Heart right ventricle (tissue), 16 donors: ENCODE measurements at regions not wholly inside any gene's neighbourhood (a gene's known extent, or its start where the extent isn't known, plus 50 kb on each side); places are given as distances from the start of the nearest gene placed in this dataset.
"Not testable (repeated sequence)": the region's sequence is repeated elsewhere in the genome, so short reads cannot be mapped to it uniquely, and the experiment has no call there.

Experiments used
- ATAC-seq, 8 donors: fragments of 200-7000 bp; cut with Tn5 transposase; one replicate each; pipeline ENCODE4 v1.9.1; 2020; ENCODE audit warnings: mild to moderate bottlenecking in 8 of 8, moderate library complexity in 8 of 8, moderate number of reproducible peaks in 1 of 8
- DNase-seq, 2 donors: peaks; one replicate each; pipeline ENCODE4 v3.0.0-alpha.2; 2020
- H3K27ac ChIP-seq, 10 donors: fragments of 200-600 bp; sonication (generic) in 2 of 10; one replicate each; pipeline versions ENCODE4 v1.5.0 to v1.8.0; 2020 to 2022; ENCODE audit warnings: mild to moderate bottlenecking in 3 of 10
- H3K27me3 ChIP-seq, 7 donors: fragments of 200-600 bp; one replicate each; pipeline ENCODE4 v1.8.0; 2021 to 2022; ENCODE audit warnings: mild to moderate bottlenecking in 2 of 7
- H3K36me3 ChIP-seq, 9 donors: fragments of 200-600 bp; sonication (generic) in 1 of 9; one replicate each; pipeline versions ENCODE4 v1.5.0 to v1.8.0; 2020 to 2022; ENCODE audit warnings: mild to moderate bottlenecking in 2 of 9
- H3K4me1 ChIP-seq, 9 donors: fragments of 200-600 bp; sonication (generic) in 1 of 9; one replicate each; pipeline versions ENCODE4 v1.5.0 to v1.8.0; 2020 to 2022; ENCODE audit warnings: mild to moderate bottlenecking in 4 of 9
- H3K4me3 ChIP-seq, 10 donors: fragments of 200-600 bp; sonication (generic) in 2 of 10; one replicate each; pipeline versions ENCODE4 v1.5.0 to v1.8.0; 2020 to 2022; ENCODE audit warnings: mild to moderate bottlenecking in 7 of 10, moderate library complexity in 2 of 10
- H3K9me3 ChIP-seq, 11 donors: fragments of 200-600 bp in 10 of 11; sonication (generic) in 2 of 11; one replicate each; pipeline versions ENCODE4 v1.5.0 to v1.8.0; 2013 to 2022; ENCODE audit warnings: mild to moderate bottlenecking in 2 of 11, control low read depth in 1 of 11, moderate library complexity in 1 of 11
- WGBS, 2 donors: extraction: QIAGEN DNeasy Blood & Tissue Kit; methylation state at CpG; one replicate each; pipeline ENCODE4 v1.1.7; 2013; ENCODE audit warnings: inconsistent platforms in 1 of 2; 5-methylcytosine and 5-hydroxymethylcytosine counted together
- intact Hi-C, 10 donors: fragments of 100-400 bp; cut with DNase I; formaldehyde crosslinking; loops; one replicate each; pipeline versions ENCODE4 v1.11.1 to v1.14.2; 2022
- TF ChIP-seq, protein P1 (sequence below), 9 donors: fragments of 200-600 bp; sonication (generic) in 2 of 9; IDR thresholded peaks; one replicate each; pipeline versions ENCODE4 v1.5.0 to v1.8.0; 2021 to 2022; ENCODE audit warnings: antibody characterized with exemption in 9 of 9, mild to moderate bottlenecking in 5 of 9, moderate library complexity in 1 of 9
- donor health status: Arrhythmogenic right ventricular cardiomyopathy.
- donor health status: ischemic (EF 13 %, LVEDD 7.1; RV severe dilation, severe dysfunction).
- donor health status: healthy with polysubstance abuse.
- donor health status: DM: no; HTN: yes; CAD: no.
- donor health status: DM: no; HTN: no; CAD: no.
- donor health status: ischemic (EF 25% LVEDD 6.9; RV normal size, moderate dysfunction).
- donor health status: ischemic (EF 25% LVEDD 5.7; RV mildly dilated, moderate dysfunction).
- donor health status: healthy.
- donor health status: DM: yes; HTN: yes; CAD: no.
- donor health status: Ischemic cardiomyopathy.
- donor health status: ischemic (EF 35%, LVEDD 5.7; RV mildly dilated, moderate dysfunction).
- donor health status: nonischemic (EF 11% LVEDD 7.7; RV severe dilation, severe dysfunction).
- donor health status: DM: yes; HTN: yes; CAD: no.
- donor health status: PGD.
- donor health status: ischemic (EF 29% LVEDD 5.4; RV normal size, mild dysfunction).
- donor health status: nonischemic (EF 23%, LVEDD 6.1; RV moderate dilation, normal function).

DNA sequence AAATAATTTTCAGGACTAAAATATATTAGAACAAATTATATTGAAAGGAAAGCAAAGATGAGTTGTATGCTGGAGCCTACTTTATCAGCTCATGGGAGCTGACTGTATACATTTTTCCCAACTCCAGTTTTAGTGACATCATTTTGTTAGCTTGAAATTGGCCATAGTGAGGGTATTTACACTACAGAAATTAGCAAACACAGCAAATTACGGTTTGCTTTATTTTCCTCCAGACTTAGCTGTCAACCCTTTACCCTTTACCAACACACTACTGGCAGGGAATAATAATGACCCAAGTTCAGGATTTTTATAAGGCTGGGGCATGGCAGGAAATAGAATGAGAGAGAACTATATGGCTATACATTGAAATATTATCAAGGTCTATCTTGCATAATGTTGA lies 120.3 kb upstream of the PRSS1 start:
- peaks cover 0 to 74% (median 44%) of the 10 kb centered on the region in 7 donors for H3K27me3 ChIP-seq
- no peak for DNase-seq
- no peak overlapping the region for H3K27ac ChIP-seq
- H3K36me3 ChIP-seq = no peaks in the 10 kb centered on the region
- H3K4me3 ChIP-seq = no peak overlapping the region
- H3K4me1 ChIP-seq = no peaks in the 10 kb centered on the region
- 83 to 84% methylated on average over 1 of the region's 1 CpG for WGBS, 2 donors
- intact Hi-C loops = loop anchor here in 1 of 10 donors (10.0 kb wide), 1 partner anchor 376 kb away; no protein-coding TSS in a partner anchor
- no peak for ATAC-seq
- TF ChIP-seq, protein P1, sequence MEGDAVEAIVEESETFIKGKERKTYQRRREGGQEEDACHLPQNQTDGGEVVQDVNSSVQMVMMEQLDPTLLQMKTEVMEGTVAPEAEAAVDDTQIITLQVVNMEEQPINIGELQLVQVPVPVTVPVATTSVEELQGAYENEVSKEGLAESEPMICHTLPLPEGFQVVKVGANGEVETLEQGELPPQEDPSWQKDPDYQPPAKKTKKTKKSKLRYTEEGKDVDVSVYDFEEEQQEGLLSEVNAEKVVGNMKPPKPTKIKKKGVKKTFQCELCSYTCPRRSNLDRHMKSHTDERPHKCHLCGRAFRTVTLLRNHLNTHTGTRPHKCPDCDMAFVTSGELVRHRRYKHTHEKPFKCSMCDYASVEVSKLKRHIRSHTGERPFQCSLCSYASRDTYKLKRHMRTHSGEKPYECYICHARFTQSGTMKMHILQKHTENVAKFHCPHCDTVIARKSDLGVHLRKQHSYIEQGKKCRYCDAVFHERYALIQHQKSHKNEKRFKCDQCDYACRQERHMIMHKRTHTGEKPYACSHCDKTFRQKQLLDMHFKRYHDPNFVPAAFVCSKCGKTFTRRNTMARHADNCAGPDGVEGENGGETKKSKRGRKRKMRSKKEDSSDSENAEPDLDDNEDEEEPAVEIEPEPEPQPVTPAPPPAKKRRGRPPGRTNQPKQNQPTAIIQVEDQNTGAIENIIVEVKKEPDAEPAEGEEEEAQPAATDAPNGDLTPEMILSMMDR (IDR thresholded peaks at IDR 0.05) = no peak
- no peaks in the 10 kb centered on the region for H3K9me3 ChIP-seq

DNA sequence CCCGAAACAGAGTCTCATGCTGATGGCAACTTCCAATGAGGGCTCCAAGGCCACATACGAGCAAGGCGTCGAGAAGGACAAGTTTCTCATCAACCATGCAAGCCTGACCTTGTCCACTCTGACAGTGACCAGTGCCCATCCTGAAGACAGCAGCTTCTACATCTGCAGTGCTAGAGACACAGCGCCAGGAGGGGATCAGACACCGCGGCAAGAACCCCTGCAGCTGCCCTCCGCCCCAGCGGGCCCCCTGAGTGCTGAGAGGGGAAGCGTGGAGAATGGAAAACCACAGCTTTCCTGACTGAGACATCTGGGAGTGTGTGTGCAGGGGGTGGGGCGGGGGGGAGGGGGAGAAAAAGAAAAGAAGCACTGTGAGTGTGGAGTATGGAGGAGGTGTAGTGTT lies 122.0 kb upstream of the PRSS1 start:
- ATAC-seq, H3K27ac ChIP-seq, H3K36me3 ChIP-seq, DNase-seq, H3K4me1 ChIP-seq, H3K4me3 ChIP-seq, H3K9me3 ChIP-seq: not testable (repeated sequence)
- WGBS, 2 donors = 76 to 79% methylated on average over 11 of the region's 11 CpGs
- H3K27me3 ChIP-seq = peaks cover 0 to 62% (median 33%) of the 10 kb centered on the region in 7 donors
- intact Hi-C loops = loop anchor here in 1 of 10 donors (10.0 kb wide), 1 partner anchor 378 kb away; no protein-coding TSS in a partner anchor

DNA sequence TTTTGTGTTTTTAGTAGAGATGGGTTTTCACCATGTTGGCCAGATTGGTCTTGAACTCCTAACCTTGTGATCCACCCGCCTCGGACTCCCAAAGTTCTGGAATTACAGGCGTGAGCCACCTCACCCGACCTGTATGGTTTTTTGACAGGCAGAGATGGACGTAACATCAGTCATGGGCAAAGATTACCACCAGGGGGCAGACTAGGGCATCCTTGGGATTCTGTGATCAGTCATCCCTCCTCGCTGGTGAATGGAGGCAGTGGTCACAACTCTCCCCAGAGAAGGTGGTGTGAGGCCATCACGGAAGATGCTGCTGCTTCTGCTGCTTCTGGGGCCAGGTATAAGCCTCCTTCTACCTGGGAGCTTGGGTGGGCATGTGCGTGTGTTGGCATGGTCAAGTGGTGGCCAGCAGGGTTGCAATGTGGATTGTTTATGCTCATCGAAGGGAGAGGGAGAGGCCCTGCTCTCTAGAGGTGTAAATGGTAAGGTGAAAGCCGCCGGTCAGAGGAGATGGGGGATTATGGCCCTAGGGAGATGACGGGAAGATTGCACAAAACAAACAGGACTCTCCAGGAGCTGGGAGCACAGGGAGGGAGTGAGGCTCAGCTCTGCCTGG lies 122.7 kb upstream of the PRSS1 start:
- Histone ChIP-seq H3K9me3 (no peaks in the 10 kb centered on the region), H3K36me3 (no peaks in the 10 kb centered on the region), H3K4me3 (no peak overlapping the region), H3K27me3 (peaks cover 0 to 58% (median 26%) of the 10 kb centered on the region in 7 donors), H3K27ac (no peak overlapping the region), H3K4me1 (no peaks in the 10 kb centered on the region)
- ATAC-seq (peak in 1 of 8 donors; percentile 33), DNase-seq (peak in 1 of 2 donors; percentile 24)
- intact Hi-C loops = loop anchor here in 1 of 10 donors (10.0 kb wide), 1 partner anchor 378 kb away; no protein-coding TSS in a partner anchor
- TF ChIP-seq, protein P1 (IDR thresholded peaks at IDR 0.05) = peak; percentile 31 to 63 (median 49)
- 44% methylated on average over 12 of the region's 12 CpGs for WGBS, 2 donors

DNA sequence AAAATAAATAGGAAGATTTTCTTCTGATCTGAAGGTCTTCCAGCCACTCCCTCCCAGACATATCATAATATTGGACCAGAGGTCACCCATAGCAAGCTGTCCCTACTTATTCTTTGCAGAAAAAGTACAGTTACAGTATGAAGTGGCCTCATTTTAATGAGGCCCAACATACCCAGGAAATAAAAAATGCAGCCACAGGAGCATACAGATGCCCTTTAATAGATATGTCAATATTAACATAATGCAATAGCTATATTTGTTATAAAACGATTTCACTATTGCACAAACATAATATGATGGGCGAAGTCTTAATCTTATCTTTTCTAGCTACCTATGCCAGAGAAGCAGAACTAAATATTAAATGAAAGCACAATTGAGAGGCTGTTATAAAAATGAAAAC lies 124.1 kb upstream of the PRSS1 start:
- 91% methylated on average over 2 of the region's 2 CpGs for WGBS, 2 donors
- intact Hi-C loops = loop anchor here in 1 of 10 donors (10.0 kb wide), 1 partner anchor 380 kb away; no protein-coding TSS in a partner anchor
- H3K27ac ChIP-seq, H3K9me3 ChIP-seq, H3K4me3 ChIP-seq, H3K36me3 ChIP-seq, ATAC-seq, DNase-seq, H3K4me1 ChIP-seq: not testable (repeated sequence)
- peaks cover 0 to 60% (median 15%) of the 10 kb centered on the region in 7 donors for H3K27me3 ChIP-seq

DNA sequence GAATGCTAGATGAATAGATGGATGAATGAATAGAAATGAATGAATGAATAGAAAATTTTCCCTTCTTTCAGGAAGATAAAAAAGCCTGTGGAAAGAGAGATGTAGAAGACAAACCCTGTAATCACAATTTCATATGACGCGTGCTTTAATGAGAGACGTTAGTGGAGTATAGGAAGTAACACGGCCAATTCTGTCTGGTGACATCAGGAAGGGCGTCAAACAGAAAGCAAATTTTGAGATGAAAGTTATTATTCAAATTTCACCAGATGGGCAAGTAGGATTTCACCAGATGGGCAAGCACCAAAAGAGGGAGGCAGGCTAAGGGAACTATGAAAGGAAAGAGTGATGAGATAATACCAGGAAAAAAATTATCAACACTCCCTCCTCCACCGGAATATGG lies 128.9 kb upstream of the PRSS1 start:
- Histone ChIP-seq H3K4me1 (no peaks in the 10 kb centered on the region), H3K9me3 (no peaks in the 10 kb centered on the region), H3K27ac (no peak overlapping the region), H3K4me3 (no peak overlapping the region), H3K36me3 (no peaks in the 10 kb centered on the region), H3K27me3 (peaks cover 0 to 71% (median 23%) of the 10 kb centered on the region in 7 donors)
- TF ChIP-seq, protein P1 (IDR thresholded peaks at IDR 0.05) = no peak
- 80% methylated on average over 6 of the region's 6 CpGs for WGBS, 2 donors
- DNase-seq (no peak), ATAC-seq (no peak)
- intact Hi-C loops = loop anchor here in 1 of 10 donors (10.0 kb wide), 1 partner anchor 384 kb away; no protein-coding TSS in a partner anchor
